ENCODE measurements at regions not wholly inside any gene's neighbourhood (a gene's known extent, or its start where the extent isn't known, plus 50 kb on each side); places are given as distances from the start of the nearest gene placed in this dataset.

DNA sequence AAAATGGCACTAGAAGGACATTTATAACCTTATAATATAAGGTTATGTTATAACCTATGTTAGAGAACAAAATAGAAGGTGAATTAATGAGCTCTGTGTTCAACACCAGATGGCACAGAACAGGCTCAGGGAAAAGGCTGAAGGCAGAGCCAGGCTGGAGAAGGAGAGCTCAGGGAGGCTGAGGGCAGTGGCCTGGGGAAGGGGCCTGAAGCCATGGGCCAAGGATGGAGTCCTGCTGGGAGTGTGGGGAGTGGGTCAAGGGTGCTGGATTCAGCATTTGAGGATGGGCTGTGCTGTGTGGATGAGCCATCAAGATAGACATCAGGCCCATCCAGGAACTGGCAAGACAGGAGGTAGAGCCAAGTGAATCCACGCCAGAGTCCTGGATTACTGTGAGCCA lies 218.8 kb downstream of the ZNF248 start (continued):
- TF ChIP-seq ZNF384 (IDR thresholded peaks at IDR 0.05; ENCODE audit: borderline replicate concordance, low read depth, low read length): no peak
- no peak for TF ChIP-seq NFYB (IDR thresholded peaks at IDR 0.05; ENCODE audit: insufficient read depth, low read depth, low read length)
- no peak for TF ChIP-seq BMI1 (IDR thresholded peaks at IDR 0.05; ENCODE audit: borderline replicate concordance)

DNA sequence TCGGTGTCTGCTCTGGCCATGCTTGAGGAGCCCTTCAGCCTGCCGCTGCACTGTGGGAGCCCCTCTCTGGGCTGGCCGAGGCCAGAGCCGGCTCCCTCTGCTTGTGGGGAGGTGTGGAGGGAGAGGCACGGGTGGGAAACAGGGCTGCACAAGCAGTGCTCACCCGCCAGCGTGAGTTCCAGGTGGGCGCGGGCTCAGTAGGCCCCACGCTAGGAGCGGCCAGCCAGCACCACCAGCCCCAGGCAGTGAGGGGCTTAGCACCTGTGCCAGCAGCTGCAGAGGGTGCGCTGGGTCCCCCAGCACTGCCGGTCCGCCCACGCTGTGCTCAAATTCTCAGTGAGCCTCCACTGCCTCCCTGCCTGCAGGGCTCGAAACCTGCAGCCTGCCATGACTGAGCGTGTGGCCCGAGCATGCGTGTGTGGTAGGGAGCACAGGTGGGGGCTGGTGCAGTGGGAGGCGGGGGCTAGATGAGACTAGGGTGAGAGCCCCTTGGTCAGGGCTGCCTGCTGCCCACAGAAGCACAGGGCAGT lies 223.0 kb downstream of the ZNF248 start:
- no peak for ATAC-seq
- intact Hi-C loops (cut with micrococcal nuclease; ENCODE audit: unreplicated experiment): no loop called here
- Histone ChIP-seq H4K20me1 (ENCODE audit: control insufficient read depth, insufficient read depth) (no peaks in the 10 kb centered on the region), H3K9ac (ENCODE audit: control insufficient read depth, insufficient read depth, low read length) (no peak overlapping the region), H3K79me2 (ENCODE audit: control insufficient read depth, insufficient read depth, low read length) (no peaks in the 10 kb centered on the region), H3K36me3 (ENCODE audit: control insufficient read depth in 2 of 2, insufficient read depth in 2 of 2, low read length in 1 of 2) (no peaks in the 10 kb centered on the region), H3K27ac (ENCODE audit: control insufficient read depth, insufficient read depth) (no peak overlapping the region), H3K4me2 (ENCODE audit: control insufficient read depth, insufficient read depth) (no peak overlapping the region), H2AFZ (ENCODE audit: control insufficient read depth, low read depth, low read length) (no peak overlapping the region), H3K4me3 (no peak overlapping the region), H3K4me1 (ENCODE audit: control insufficient read depth, insufficient read depth, low read length) (no peaks in the 10 kb centered on the region), H3K9me3 (replicated peaks; ENCODE audit: control insufficient read depth, insufficient read depth, low read length) (no peaks in the 10 kb centered on the region; the same call in 2 of the 3 replicates), H3K27me3 (replicated peaks in 1 of 2; ENCODE audit: control insufficient read depth in 2 of 2, insufficient read depth in 2 of 2, low read length in 1 of 2) (no peaks in the 10 kb centered on the region)
- ChIA-PET CTCF (no interaction called here), POLR2A (no interaction called here), RAD21 (ENCODE audit: unreplicated experiment) (no interaction called here), SMC1A (ENCODE audit: uncharacterized antibody, unreplicated experiment) (no interaction called here)
- no peak for DNase-seq (ENCODE audit: low read depth, low spot score)
- no TSS peak for BruUV-seq (replicated peaks)
- FAIRE-seq: no peak
- WGBS (ENCODE audit: insufficient coverage, insufficient replicate concordance, low lambda C conversion rate, missing lambda C conversion rate): 59% methylated on average over 19 of the region's 20 CpGs
- in situ Hi-C loops (cut with MboI): no loop called here
- TF ChIP-seq YY1 (IDR thresholded peaks at IDR 0.05; ENCODE audit: low read depth, low read length): no peak
- no peak for TF ChIP-seq RFX5 (IDR thresholded peaks at IDR 0.05; ENCODE audit: low read depth, low read length)

DNA sequence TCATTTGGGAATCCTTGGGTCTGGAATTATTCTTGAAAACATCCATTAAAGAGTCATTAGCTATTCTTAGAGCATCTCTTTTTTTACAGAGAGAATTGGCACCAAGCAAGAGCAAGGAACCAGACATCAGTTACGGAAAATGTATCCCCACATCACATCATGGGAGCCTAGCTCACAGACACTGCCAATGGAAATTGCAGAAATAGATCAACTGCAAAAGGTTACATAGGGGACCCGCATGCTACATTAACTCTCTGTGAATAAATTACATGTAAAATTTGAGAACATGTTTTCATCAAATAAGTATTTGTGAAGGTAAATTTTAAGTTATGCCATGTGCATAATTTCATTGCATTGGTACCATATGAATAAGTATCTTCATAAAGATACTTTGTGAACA lies 224.8 kb downstream of the ZNF248 start:
- ChIA-PET SMC1A (ENCODE audit: uncharacterized antibody, unreplicated experiment) (no interaction called here), RAD21 (ENCODE audit: unreplicated experiment) (no interaction called here), CTCF (interaction anchor here (1.0 kb wide), 1 partner anchor 21 kb away, joined by 4 read pairs; no protein-coding TSS in a partner anchor), POLR2A (no interaction called here)
- BruUV-seq (replicated peaks): no TSS peak
- Histone ChIP-seq H3K9ac (ENCODE audit: control insufficient read depth, insufficient read depth, low read length) (no peak overlapping the region), H3K79me2 (ENCODE audit: control insufficient read depth, insufficient read depth, low read length) (no peaks in the 10 kb centered on the region), H4K20me1 (ENCODE audit: control insufficient read depth, insufficient read depth) (no peaks in the 10 kb centered on the region), H3K9me3 (replicated peaks; ENCODE audit: control insufficient read depth, insufficient read depth, low read length) (no peaks in the 10 kb centered on the region; the same call in 2 of the 3 replicates), H3K27me3 (replicated peaks in 1 of 2; ENCODE audit: control insufficient read depth in 2 of 2, insufficient read depth in 2 of 2, low read length in 1 of 2) (no peaks in the 10 kb centered on the region), H3K4me3 (no peak overlapping the region), H3K36me3 (ENCODE audit: control insufficient read depth in 2 of 2, insufficient read depth in 2 of 2, low read length in 1 of 2) (no peaks in the 10 kb centered on the region), H3K4me1 (ENCODE audit: control insufficient read depth, insufficient read depth, low read length) (no peaks in the 10 kb centered on the region), H3K27ac (ENCODE audit: control insufficient read depth, insufficient read depth) (no peak overlapping the region), H2AFZ (ENCODE audit: control insufficient read depth, low read depth, low read length) (no peak overlapping the region), H3K4me2 (ENCODE audit: control insufficient read depth, insufficient read depth) (no peak overlapping the region)
- TF ChIP-seq, protein P1, sequence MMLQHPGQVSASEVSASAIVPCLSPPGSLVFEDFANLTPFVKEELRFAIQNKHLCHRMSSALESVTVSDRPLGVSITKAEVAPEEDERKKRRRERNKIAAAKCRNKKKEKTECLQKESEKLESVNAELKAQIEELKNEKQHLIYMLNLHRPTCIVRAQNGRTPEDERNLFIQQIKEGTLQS (IDR thresholded peaks at IDR 0.05; ENCODE audit: borderline replicate concordance, extremely low read depth, low read depth, low read length): no peak
- no peak for TF ChIP-seq CBFB (IDR thresholded peaks at IDR 0.05; ENCODE audit: low read depth)
- TF ChIP-seq, protein P2, sequence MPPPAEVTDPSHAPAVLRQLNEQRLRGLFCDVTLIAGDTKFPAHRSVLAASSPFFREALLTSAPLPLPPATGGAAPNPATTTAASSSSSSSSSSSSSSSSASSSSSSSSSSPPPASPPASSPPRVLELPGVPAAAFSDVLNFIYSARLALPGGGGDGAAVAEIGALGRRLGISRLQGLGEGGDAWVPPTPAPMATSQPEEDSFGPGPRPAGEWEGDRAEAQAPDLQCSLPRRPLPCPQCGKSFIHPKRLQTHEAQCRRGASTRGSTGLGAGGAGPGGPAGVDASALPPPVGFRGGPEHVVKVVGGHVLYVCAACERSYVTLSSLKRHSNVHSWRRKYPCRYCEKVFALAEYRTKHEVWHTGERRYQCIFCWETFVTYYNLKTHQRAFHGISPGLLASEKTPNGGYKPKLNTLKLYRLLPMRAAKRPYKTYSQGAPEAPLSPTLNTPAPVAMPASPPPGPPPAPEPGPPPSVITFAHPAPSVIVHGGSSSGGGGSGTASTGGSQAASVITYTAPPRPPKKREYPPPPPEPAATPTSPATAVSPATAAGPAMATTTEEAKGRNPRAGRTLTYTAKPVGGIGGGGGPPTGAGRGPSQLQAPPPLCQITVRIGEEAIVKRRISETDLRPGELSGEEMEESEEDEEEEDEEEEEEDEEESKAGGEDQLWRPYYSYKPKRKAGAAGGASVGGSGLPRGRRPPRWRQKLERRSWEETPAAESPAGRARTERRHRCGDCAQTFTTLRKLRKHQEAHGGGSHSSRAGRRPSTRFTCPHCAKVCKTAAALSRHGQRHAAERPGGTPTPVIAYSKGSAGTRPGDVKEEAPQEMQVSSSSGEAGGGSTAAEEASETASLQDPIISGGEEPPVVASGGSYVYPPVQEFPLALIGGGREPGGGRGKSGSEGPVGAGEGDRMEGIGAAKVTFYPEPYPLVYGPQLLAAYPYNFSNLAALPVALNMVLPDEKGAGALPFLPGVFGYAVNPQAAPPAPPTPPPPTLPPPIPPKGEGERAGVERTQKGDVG (CRISPR knock-in tag; IDR thresholded peaks at IDR 0.05): no peak
- TF ChIP-seq ZNF274 (IDR thresholded peaks at IDR 0.05; ENCODE audit: insufficient read depth, insufficient read length): no peak
- no peak for TF ChIP-seq POLR2A (IDR thresholded peaks at IDR 0.05; ENCODE audit: low read depth, low read length)
- no peak for TF ChIP-seq NRF1 (conservative IDR thresholded peaks at IDR 0.05; ENCODE audit: low read depth, low read length)
- DNase-seq (ENCODE audit: low read depth, low spot score) (no peak), FAIRE-seq (no peak), ATAC-seq (no peak)
- in situ Hi-C loops (cut with MboI) (no loop called here), intact Hi-C loops (cut with micrococcal nuclease; ENCODE audit: unreplicated experiment) (no loop called here)
- WGBS (ENCODE audit: insufficient coverage, insufficient replicate concordance, low lambda C conversion rate, missing lambda C conversion rate): 21% methylated on average over 2 of the region's 2 CpGs

All from GM12878 (cell line).